Activated CD4-positive, alpha-beta T cell treated with anti-CD3 and anti-CD28 coated beads, Interleukin-2, amount 50 U/mL, for 16 hours (primary cell): ENCODE measurements at regions not wholly inside any gene's neighbourhood (a gene's known extent, or its start where the extent isn't known, plus 50 kb on each side); places are given as distances from the start of the nearest gene placed in this dataset.

ENCODE experiments used
- DNase-seq: peaks from one replicate; pipeline ENCODE4 v3.0.0-alpha.2; 2020

- DNase-seq: no peak
These were observed 83.4 kb downstream of the MYCN start for GRCh38 chr2:16023506-16024360.

GRCh38 chr2:16022548-16023240 lies 82.3 kb downstream of the MYCN start:
- no peak for DNase-seq

GRCh38 chr2:16021611-16022363 lies 81.4 kb downstream of the MYCN start:
- DNase-seq: no peak

GRCh38 chr2:16020389-16021008 lies 80.1 kb downstream of the MYCN start:
- no peak for DNase-seq

GRCh38 chr2:16019617-16020351 lies 79.4 kb downstream of the MYCN start:
- DNase-seq: no peak

- DNase-seq: no peak
These were observed 78.7 kb downstream of the MYCN start for GRCh38 chr2:16019060-16019480.

GRCh38 chr2:16018277-16019059 lies 78.1 kb downstream of the MYCN start:
- no peak for DNase-seq

GRCh38 chr2:16016282-16016681 lies 75.9 kb downstream of the MYCN start:
- DNase-seq: no peak

GRCh38 chr2:16015903-16016265 lies 75.5 kb downstream of the MYCN start:
- no peak for DNase-seq

GRCh38 chr2:16015210-16015902 lies 75.0 kb downstream of the MYCN start:
- no peak for DNase-seq

GRCh38 chr2:16014802-16015201 lies 74.5 kb downstream of the MYCN start:
- no peak for DNase-seq

GRCh38 chr2:16014041-16014787 lies 73.9 kb downstream of the MYCN start:
- DNase-seq: no peak

GRCh38 chr2:16013359-16013911 lies 73.1 kb downstream of the MYCN start:
- DNase-seq: no peak

- no peak for DNase-seq
These were observed 72.4 kb downstream of the MYCN start for GRCh38 chr2:16012626-16013358.

GRCh38 chr2:16012029-16012596 lies 71.8 kb downstream of the MYCN start:
- no peak for DNase-seq

- no peak for DNase-seq
These were observed 71.2 kb downstream of the MYCN start for GRCh38 chr2:16011621-16011960.

- DNase-seq: no peak
These were observed 70.7 kb downstream of the MYCN start for GRCh38 chr2:16010951-16011620.

- DNase-seq: no peak
These were observed 69.7 kb downstream of the MYCN start for GRCh38 chr2:16010011-16010410.
